H1 (cell line): ENCODE measurements at regions not wholly inside any gene's neighbourhood (a gene's known extent, or its start where the extent isn't known, plus 50 kb on each side); places are given as distances from the start of the nearest gene placed in this dataset.

Experiments
- RBBP5 ChIP-seq: IDR thresholded peaks from 2 replicates; pipeline ENCODE4 v1.7.1; 2012; ENCODE audit warnings: low read depth, mild to moderate bottlenecking, inconsistent platforms, low read length, moderate library complexity, borderline replicate concordance

- no peak for TF ChIP-seq RBBP5
These were observed 143.9 kb upstream of the SIX2 start (continued) for GRCh38 chr2:45153121-45153520.
